GM23338 (cell line): ENCODE measurements at regions not wholly inside any gene's neighbourhood (a gene's known extent, or its start where the extent isn't known, plus 50 kb on each side); places are given as distances from the start of the nearest gene placed in this dataset.
A peak's percentile ranks its signal among the peaks of the same experiment; 100 is the strongest.

ENCODE experiments used
- ATAC-seq: fragments of 200-7000 bp; cut with Tn5 transposase; 3 replicates; pipeline ENCODE4 v1.9.1; 2020
- DNase-seq: peaks from one replicate; pipeline ENCODE4 v3.0.0-alpha.2; 2015; ENCODE audit warnings: low spot score
- H2AFZ ChIP-seq: fragments of 200-600 bp; sonication (generic); 2 replicates; pipeline ENCODE4 v1.8.0; 2016; ENCODE audit warnings: antibody characterized with exemption, mild to moderate bottlenecking, moderate library complexity
- H3F3A ChIP-seq: fragments of 200-600 bp; sonication (generic); replicated peaks from 2 replicates; pipeline ENCODE4 v1.8.0; 2017; ENCODE audit warnings: antibody characterized with exemption, mixed run types, low read depth
- H3K27ac ChIP-seq: fragments of 200-600 bp; sonication (generic); 2 replicates; pipeline ENCODE4 v1.6.1; 2016; ENCODE audit warnings: low read depth
- H3K27me3 ChIP-seq: fragments of 200-600 bp; sonication (generic); 2 replicates; pipeline ENCODE4 v1.8.0; 2016; ENCODE audit warnings: mild to moderate bottlenecking, mixed run types, moderate library complexity; ENCODE audit not compliant: insufficient read depth
- H3K36me3 ChIP-seq: fragments of 200-600 bp; sonication (generic); 2 replicates; pipeline ENCODE4 v1.8.0; 2016; ENCODE audit warnings: mild to moderate bottlenecking; ENCODE audit not compliant: insufficient read depth
- H3K4me1 ChIP-seq: fragments of 200-600 bp; sonication (generic); 2 replicates; pipeline ENCODE4 v1.8.0; 2016; ENCODE audit warnings: mild to moderate bottlenecking, moderate library complexity; ENCODE audit not compliant: insufficient read depth
- H3K4me2 ChIP-seq: fragments of 200-600 bp; sonication (generic); 2 replicates; pipeline ENCODE4 v1.7.1; 2017; ENCODE audit warnings: mixed run types
- H3K4me3 ChIP-seq: fragments of 200-600 bp; sonication (generic); 2 replicates; pipeline ENCODE4 v1.6.1; 2016; ENCODE audit warnings: mixed run types
- H3K79me2 ChIP-seq: fragments of 200-600 bp; sonication (generic); replicated peaks from 2 replicates; pipeline ENCODE4 v1.8.0; 2017; ENCODE audit warnings: mild to moderate bottlenecking; ENCODE audit not compliant: insufficient read depth
- H3K9me2 ChIP-seq: fragments of 200-600 bp; sonication (generic); 2 replicates; pipeline ENCODE4 v1.8.0; 2017; ENCODE audit not compliant: insufficient read depth
- H4K20me1 ChIP-seq: fragments of 200-600 bp; sonication (generic); replicated peaks from 2 replicates; pipeline ENCODE4 v1.8.0; 2017; ENCODE audit warnings: mild to moderate bottlenecking; ENCODE audit not compliant: insufficient read depth
- H3K27ac Mint-ChIP-seq: 2 replicates; pipeline ENCODE4 v1.8.0; 2020; ENCODE audit warnings: inconsistent platforms, mild to moderate bottlenecking, moderate library complexity, mixed read lengths
- H3K27me3 Mint-ChIP-seq: 3 replicates; pipeline ENCODE4 v1.8.0; 2022; ENCODE audit warnings: low read depth, mild to moderate bottlenecking, moderate library complexity, mixed read lengths, inconsistent platforms; ENCODE audit not compliant: insufficient read depth, poor library complexity
- H3K36me3 Mint-ChIP-seq: 3 replicates; pipeline ENCODE4 v1.8.0; 2021; ENCODE audit warnings: low read depth, mild to moderate bottlenecking, inconsistent platforms, moderate library complexity, mixed read lengths
- H3K4me1 Mint-ChIP-seq: 3 replicates; pipeline ENCODE4 v1.8.0; 2020; ENCODE audit warnings: mild to moderate bottlenecking, inconsistent platforms, mixed read lengths
- H3K4me3 Mint-ChIP-seq: 3 replicates; pipeline ENCODE4 v1.8.0; 2021; ENCODE audit warnings: moderate library complexity, mild to moderate bottlenecking, inconsistent platforms, mixed read lengths
- H3K9me3 Mint-ChIP-seq: 3 replicates; pipeline ENCODE4 v1.8.0; 2020; ENCODE audit warnings: moderate library complexity, mild to moderate bottlenecking, inconsistent platforms, mixed read lengths
- CREB1 ChIP-seq: fragments of 250-450 bp; sonication (Bioruptor Pico); IDR thresholded peaks from 2 replicates; pipeline ENCODE4 v1.5.0; 2020; ENCODE audit warnings: low read depth, mild to moderate bottlenecking, moderate library complexity
- EZH2 ChIP-seq: fragments of 200-600 bp; sonication (generic); IDR thresholded peaks from one replicate; pipeline ENCODE4 v1.8.0; 2017; ENCODE audit warnings: antibody characterized with exemption, mild to moderate bottlenecking, low read depth; ENCODE audit not compliant: unreplicated experiment
- EZH2phosphoT487 ChIP-seq: fragments of 200-600 bp; sonication (generic); IDR thresholded peaks from one replicate; pipeline ENCODE4 v1.8.1; 2018; ENCODE audit warnings: antibody characterized with exemption; ENCODE audit not compliant: unreplicated experiment
- JUNB ChIP-seq: IDR thresholded peaks from one replicate; pipeline ENCODE4 v1.6.1; 2016; ENCODE audit warnings: antibody characterized with exemption; ENCODE audit not compliant: unreplicated experiment
- NANOG ChIP-seq: IDR thresholded peaks from 2 replicates; pipeline ENCODE4 v1.6.1; 2016; ENCODE audit warnings: antibody characterized with exemption, borderline replicate concordance
- POLR2AphosphoS5 ChIP-seq: IDR thresholded peaks from 2 replicates; pipeline ENCODE4 v1.6.1; 2016; ENCODE audit warnings: antibody characterized with exemption, low read depth
- STAT1 ChIP-seq: IDR thresholded peaks from one replicate; pipeline ENCODE4 v1.6.1; 2016; ENCODE audit warnings: antibody characterized with exemption; ENCODE audit not compliant: unreplicated experiment
- ZNF114 ChIP-seq: fragments of 250-450 bp; sonication (Bioruptor Pico); IDR thresholded peaks from 2 replicates; pipeline ENCODE4 v1.5.0; 2020; ENCODE audit warnings: mild to moderate bottlenecking, moderate library complexity
- ZNF331 ChIP-seq: fragments of 250-450 bp; sonication (Bioruptor Pico); IDR thresholded peaks from 2 replicates; pipeline ENCODE4 v1.5.0; 2020; ENCODE audit warnings: low read depth, mild to moderate bottlenecking, moderate library complexity
- ZNF462 ChIP-seq: fragments of 250-450 bp; sonication (Bioruptor Pico); IDR thresholded peaks from 2 replicates; pipeline ENCODE4 v1.5.0; 2020; ENCODE audit warnings: mild to moderate bottlenecking, moderate library complexity
- TF ChIP-seq, protein P1 (sequence below): IDR thresholded peaks from 2 replicates; pipeline ENCODE4 v1.6.1; 2016; ENCODE audit warnings: antibody characterized with exemption
- TF ChIP-seq, protein P2 (sequence below), 2 experiments: fragments of 200-600 bp in 1 of 2; sonication (generic) in 1 of 2; conservative IDR thresholded peaks; 2 replicates each; pipeline versions ENCODE4 v1.5.1 to v1.6.1; 2016 to 2017; ENCODE audit warnings: antibody characterized with exemption in 2 of 2, low read depth in 2 of 2, mild to moderate bottlenecking in 2 of 2, moderate library complexity in 1 of 2
- TF ChIP-seq, protein P3 (sequence below): IDR thresholded peaks from one replicate; pipeline ENCODE4 v1.6.1; 2018; ENCODE audit warnings: antibody characterized with exemption; ENCODE audit not compliant: unreplicated experiment

- Mint-ChIP-seq H3K9me3 (peaks cover 13% of the 10 kb centered on the region), H3K36me3 (peaks cover 28% of the 10 kb centered on the region), H3K27ac (no peak overlapping the region), H3K27me3 (peaks cover 4% of the 10 kb centered on the region), H3K4me3 (no peak overlapping the region), H3K4me1 (no peaks in the 10 kb centered on the region)
- no peak overlapping the region for H2AFZ ChIP-seq
- H3K4me3 ChIP-seq = no peak overlapping the region
- no peaks in the 10 kb centered on the region for H3K4me1 ChIP-seq
- H3K27me3 ChIP-seq = no peaks in the 10 kb centered on the region
- no peak overlapping the region for H3K4me2 ChIP-seq
- H3K36me3 ChIP-seq = peaks cover 5% of the 10 kb centered on the region; the same call in 1 of the 2 replicates
- no peaks in the 10 kb centered on the region for H3K9me2 ChIP-seq
- ATAC-seq (no peak), DNase-seq (no peak)
- 0 out of 2 replicates have a peak overlapping the region, but pooled peaks have one; percentile 1 for H3K27ac ChIP-seq
- no peak for TF ChIP-seq ZNF114 (CRISPR knock-in tag)
- TF ChIP-seq CREB1 (CRISPR knock-in tag) = no peak
- TF ChIP-seq, protein P1, sequence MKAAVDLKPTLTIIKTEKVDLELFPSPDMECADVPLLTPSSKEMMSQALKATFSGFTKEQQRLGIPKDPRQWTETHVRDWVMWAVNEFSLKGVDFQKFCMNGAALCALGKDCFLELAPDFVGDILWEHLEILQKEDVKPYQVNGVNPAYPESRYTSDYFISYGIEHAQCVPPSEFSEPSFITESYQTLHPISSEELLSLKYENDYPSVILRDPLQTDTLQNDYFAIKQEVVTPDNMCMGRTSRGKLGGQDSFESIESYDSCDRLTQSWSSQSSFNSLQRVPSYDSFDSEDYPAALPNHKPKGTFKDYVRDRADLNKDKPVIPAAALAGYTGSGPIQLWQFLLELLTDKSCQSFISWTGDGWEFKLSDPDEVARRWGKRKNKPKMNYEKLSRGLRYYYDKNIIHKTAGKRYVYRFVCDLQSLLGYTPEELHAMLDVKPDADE = no peak
- TF ChIP-seq, protein P2, sequence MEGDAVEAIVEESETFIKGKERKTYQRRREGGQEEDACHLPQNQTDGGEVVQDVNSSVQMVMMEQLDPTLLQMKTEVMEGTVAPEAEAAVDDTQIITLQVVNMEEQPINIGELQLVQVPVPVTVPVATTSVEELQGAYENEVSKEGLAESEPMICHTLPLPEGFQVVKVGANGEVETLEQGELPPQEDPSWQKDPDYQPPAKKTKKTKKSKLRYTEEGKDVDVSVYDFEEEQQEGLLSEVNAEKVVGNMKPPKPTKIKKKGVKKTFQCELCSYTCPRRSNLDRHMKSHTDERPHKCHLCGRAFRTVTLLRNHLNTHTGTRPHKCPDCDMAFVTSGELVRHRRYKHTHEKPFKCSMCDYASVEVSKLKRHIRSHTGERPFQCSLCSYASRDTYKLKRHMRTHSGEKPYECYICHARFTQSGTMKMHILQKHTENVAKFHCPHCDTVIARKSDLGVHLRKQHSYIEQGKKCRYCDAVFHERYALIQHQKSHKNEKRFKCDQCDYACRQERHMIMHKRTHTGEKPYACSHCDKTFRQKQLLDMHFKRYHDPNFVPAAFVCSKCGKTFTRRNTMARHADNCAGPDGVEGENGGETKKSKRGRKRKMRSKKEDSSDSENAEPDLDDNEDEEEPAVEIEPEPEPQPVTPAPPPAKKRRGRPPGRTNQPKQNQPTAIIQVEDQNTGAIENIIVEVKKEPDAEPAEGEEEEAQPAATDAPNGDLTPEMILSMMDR (conservative IDR thresholded peaks at IDR 0.05; ENCODE audit: low read depth in 2 of 2) = no peak
- TF ChIP-seq EZH2phosphoT487 = no peak
- TF ChIP-seq EZH2 = no peak
- TF ChIP-seq NANOG = no peak
- TF ChIP-seq JUNB = no peak
- no peak for TF ChIP-seq STAT1
- TF ChIP-seq, protein P3, sequence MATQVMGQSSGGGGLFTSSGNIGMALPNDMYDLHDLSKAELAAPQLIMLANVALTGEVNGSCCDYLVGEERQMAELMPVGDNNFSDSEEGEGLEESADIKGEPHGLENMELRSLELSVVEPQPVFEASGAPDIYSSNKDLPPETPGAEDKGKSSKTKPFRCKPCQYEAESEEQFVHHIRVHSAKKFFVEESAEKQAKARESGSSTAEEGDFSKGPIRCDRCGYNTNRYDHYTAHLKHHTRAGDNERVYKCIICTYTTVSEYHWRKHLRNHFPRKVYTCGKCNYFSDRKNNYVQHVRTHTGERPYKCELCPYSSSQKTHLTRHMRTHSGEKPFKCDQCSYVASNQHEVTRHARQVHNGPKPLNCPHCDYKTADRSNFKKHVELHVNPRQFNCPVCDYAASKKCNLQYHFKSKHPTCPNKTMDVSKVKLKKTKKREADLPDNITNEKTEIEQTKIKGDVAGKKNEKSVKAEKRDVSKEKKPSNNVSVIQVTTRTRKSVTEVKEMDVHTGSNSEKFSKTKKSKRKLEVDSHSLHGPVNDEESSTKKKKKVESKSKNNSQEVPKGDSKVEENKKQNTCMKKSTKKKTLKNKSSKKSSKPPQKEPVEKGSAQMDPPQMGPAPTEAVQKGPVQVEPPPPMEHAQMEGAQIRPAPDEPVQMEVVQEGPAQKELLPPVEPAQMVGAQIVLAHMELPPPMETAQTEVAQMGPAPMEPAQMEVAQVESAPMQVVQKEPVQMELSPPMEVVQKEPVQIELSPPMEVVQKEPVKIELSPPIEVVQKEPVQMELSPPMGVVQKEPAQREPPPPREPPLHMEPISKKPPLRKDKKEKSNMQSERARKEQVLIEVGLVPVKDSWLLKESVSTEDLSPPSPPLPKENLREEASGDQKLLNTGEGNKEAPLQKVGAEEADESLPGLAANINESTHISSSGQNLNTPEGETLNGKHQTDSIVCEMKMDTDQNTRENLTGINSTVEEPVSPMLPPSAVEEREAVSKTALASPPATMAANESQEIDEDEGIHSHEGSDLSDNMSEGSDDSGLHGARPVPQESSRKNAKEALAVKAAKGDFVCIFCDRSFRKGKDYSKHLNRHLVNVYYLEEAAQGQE = no peak
- no peak for TF ChIP-seq POLR2AphosphoS5
- no peak for TF ChIP-seq ZNF462 (CRISPR knock-in tag)
- no peak for TF ChIP-seq ZNF331 (CRISPR knock-in tag)
- H4K20me1 ChIP-seq = no peaks in the 10 kb centered on the region
- no peaks in the 10 kb centered on the region for H3F3A ChIP-seq
- H3K79me2 ChIP-seq = 0 out of 2 replicates have a peak, but pooled peaks cover 6% of the 10 kb centered on the region
Observed at GRCh38 chr7:130970196-130970595, 236.2 kb upstream of the KLF14 start.
